Activated naive CD4-positive, alpha-beta T cell (primary cell): ENCODE measurements at regions not wholly inside any gene's neighbourhood (a gene's known extent, or its start where the extent isn't known, plus 50 kb on each side); places are given as distances from the start of the nearest gene placed in this dataset.
"Not testable (repeated sequence)": the region's sequence is repeated elsewhere in the genome, so short reads cannot be mapped to it uniquely, and the experiment has no call there.

ENCODE experiments used
- DNase-seq, 4 experiments: peaks; one replicate each; lab custom pipeline; 2025; lab: John Stamatoyannopoulos, UW

GRCh38 chr6:90463359-90463758, 123.5 kb downstream of the MAP3K7 start:
- DNase-seq, result peak in 1 of 4 experiments; percentile 13

GRCh38 chr6:90462102-90462501, 124.8 kb downstream of the MAP3K7 start:
- DNase-seq, result no peak

- no peak for DNase-seq
Measured at GRCh38 chr6:90461383-90461782, 125.5 kb downstream of the MAP3K7 start.

- no peak for DNase-seq
Measured at GRCh38 chr6:90460051-90460450, 126.8 kb downstream of the MAP3K7 start.

GRCh38 chr6:90459225-90459758, 127.6 kb downstream of the MAP3K7 start:
- DNase-seq, result no peak

- peak in 2 of 4 experiments; percentile 12 for DNase-seq
Measured at GRCh38 chr6:90458353-90459224, 128.3 kb downstream of the MAP3K7 start.

GRCh38 chr6:90457867-90458259, 129.0 kb downstream of the MAP3K7 start:
- DNase-seq, result no peak

- not testable (repeated sequence) for DNase-seq
Measured at GRCh38 chr6:90456997-90457866, 129.6 kb downstream of the MAP3K7 start.

GRCh38 chr6:90456001-90456400, 130.9 kb downstream of the MAP3K7 start:
- no peak for DNase-seq

GRCh38 chr6:90454836-90455427, 131.9 kb downstream of the MAP3K7 start:
- no peak for DNase-seq

- DNase-seq, result no peak
Measured at GRCh38 chr6:90450268-90450953, 136.5 kb downstream of the MAP3K7 start.

- DNase-seq, result no peak
Measured at GRCh38 chr6:90449311-90449710, 137.6 kb downstream of the MAP3K7 start.

- no peak for DNase-seq
Measured at GRCh38 chr6:90448836-90449235, 138.0 kb downstream of the MAP3K7 start.

GRCh38 chr6:90446164-90446563, 140.7 kb downstream of the MAP3K7 start:
- DNase-seq, result no peak

GRCh38 chr6:90445533-90446108, 141.3 kb downstream of the MAP3K7 start:
- DNase-seq, result no peak

GRCh38 chr6:90444160-90444714, 142.6 kb downstream of the MAP3K7 start:
- DNase-seq, result no peak

GRCh38 chr6:90442366-90442765, 144.5 kb downstream of the MAP3K7 start:
- DNase-seq, result no peak

GRCh38 chr6:90440586-90441283, 144.1 kb upstream of the BACH2 start:
- DNase-seq, result no peak

- no peak for DNase-seq
Measured at GRCh38 chr6:90439586-90439985, 142.9 kb upstream of the BACH2 start.

- DNase-seq, result no peak
Measured at GRCh38 chr6:90436403-90436802, 139.8 kb upstream of the BACH2 start.
